Activated T-helper 1 cell treated with anti-CD3 and anti-CD28 coated beads, Interleukin-12 subunit alpha, Interleukin-12 subunit beta, Interleukin-2, Interleukin-4 antibody, amounts not matched to agents 30 ng/mL and 10 ng/mL and 1 ng/mL, durations not matched to agents 14 hours and 24 hours and 36 hours (primary cell): ENCODE measurements at regions not wholly inside any gene's neighbourhood (a gene's known extent, or its start where the extent isn't known, plus 50 kb on each side); places are given as distances from the start of the nearest gene placed in this dataset.
"Not testable (repeated sequence)": the region's sequence is repeated elsewhere in the genome, so short reads cannot be mapped to it uniquely, and the experiment has no call there.

Experiments used
- DNase-seq: peaks from one replicate; pipeline ENCODE4 v3.0.0; 2021; ENCODE audit warnings: low spot score
- H3K27ac Mint-ChIP-seq: one replicate; pipeline ENCODE4 v1.8.0; 2021; ENCODE audit warnings: mild to moderate bottlenecking, mixed read lengths
- H3K27me3 Mint-ChIP-seq: one replicate; pipeline ENCODE4 v1.8.0; 2022; ENCODE audit warnings: mild to moderate bottlenecking, moderate library complexity, mixed read lengths; ENCODE audit not compliant: insufficient read depth
- H3K36me3 Mint-ChIP-seq: one replicate; pipeline ENCODE4 v1.8.0; 2021; ENCODE audit warnings: low read depth, mixed read lengths
- H3K4me1 Mint-ChIP-seq: one replicate; pipeline ENCODE4 v1.8.0; 2021; ENCODE audit warnings: low read depth, mixed read lengths
- H3K4me3 Mint-ChIP-seq: one replicate; pipeline ENCODE4 v1.8.0; 2021; ENCODE audit warnings: mild to moderate bottlenecking, moderate library complexity, mixed read lengths
- H3K9me3 Mint-ChIP-seq: one replicate; pipeline ENCODE4 v1.8.0; 2021; ENCODE audit warnings: mixed read lengths
- intact Hi-C: fragments of 100-400 bp; cut with micrococcal nuclease; formaldehyde crosslinking; loops from one replicate; pipeline ENCODE4 v1.15.1; 2024

GRCh38 chr7:153245136-153245535 lies 485.6 kb downstream of the ACTR3B start:
- H3K36me3 Mint-ChIP-seq, H3K27ac Mint-ChIP-seq, H3K27me3 Mint-ChIP-seq, intact Hi-C loops, H3K9me3 Mint-ChIP-seq, H3K4me1 Mint-ChIP-seq, H3K4me3 Mint-ChIP-seq, DNase-seq: not testable (repeated sequence)

GRCh38 chr7:153245809-153246208 lies 486.3 kb downstream of the ACTR3B start:
- DNase-seq = no peak
- intact Hi-C loops = no loop called here
- H3K27ac Mint-ChIP-seq = no peak overlapping the region
- no peaks in the 10 kb centered on the region for H3K4me1 Mint-ChIP-seq
- peaks cover 2% of the 10 kb centered on the region for H3K9me3 Mint-ChIP-seq
- H3K27me3 Mint-ChIP-seq = no peaks in the 10 kb centered on the region
- no peaks in the 10 kb centered on the region for H3K36me3 Mint-ChIP-seq
- no peak overlapping the region for H3K4me3 Mint-ChIP-seq

- peaks cover 6% of the 10 kb centered on the region for H3K9me3 Mint-ChIP-seq
- intact Hi-C loops = no loop called here
- no peaks in the 10 kb centered on the region for H3K4me1 Mint-ChIP-seq
- H3K4me3 Mint-ChIP-seq = no peak overlapping the region
- H3K36me3 Mint-ChIP-seq = no peaks in the 10 kb centered on the region
- H3K27me3 Mint-ChIP-seq = no peaks in the 10 kb centered on the region
- no peak for DNase-seq
- no peak overlapping the region for H3K27ac Mint-ChIP-seq
Observed at GRCh38 chr7:153247926-153248325, 488.4 kb downstream of the ACTR3B start.

- intact Hi-C loops = no loop called here
- no peaks in the 10 kb centered on the region for H3K36me3 Mint-ChIP-seq
- DNase-seq = no peak
- H3K9me3 Mint-ChIP-seq = peaks cover 6% of the 10 kb centered on the region
- no peaks in the 10 kb centered on the region for H3K4me1 Mint-ChIP-seq
- no peak overlapping the region for H3K27ac Mint-ChIP-seq
- H3K27me3 Mint-ChIP-seq = no peaks in the 10 kb centered on the region
- H3K4me3 Mint-ChIP-seq = no peak overlapping the region
Observed at GRCh38 chr7:153258686-153259085, 499.1 kb downstream of the ACTR3B start.

- no peak overlapping the region for H3K27ac Mint-ChIP-seq
- no peaks in the 10 kb centered on the region for H3K36me3 Mint-ChIP-seq
- H3K9me3 Mint-ChIP-seq = peaks cover 24% of the 10 kb centered on the region
- no peak overlapping the region for H3K4me3 Mint-ChIP-seq
- no peaks in the 10 kb centered on the region for H3K27me3 Mint-ChIP-seq
- DNase-seq = no peak
- H3K4me1 Mint-ChIP-seq = no peaks in the 10 kb centered on the region
- intact Hi-C loops = no loop called here
Observed at GRCh38 chr7:153276394-153276793, 516.8 kb downstream of the ACTR3B start.

GRCh38 chr7:153286763-153287162 lies 527.2 kb downstream of the ACTR3B start:
- no peaks in the 10 kb centered on the region for H3K36me3 Mint-ChIP-seq

GRCh38 chr7:153290066-153290465 lies 530.5 kb downstream of the ACTR3B start:
- DNase-seq = no peak
- Mint-ChIP-seq H3K9me3 (peaks cover 6% of the 10 kb centered on the region), H3K4me3 (no peak overlapping the region), H3K27me3 (no peaks in the 10 kb centered on the region), H3K36me3 (no peaks in the 10 kb centered on the region), H3K4me1 (no peaks in the 10 kb centered on the region), H3K27ac (no peak overlapping the region)
- intact Hi-C loops = no loop called here

More at GRCh38 chr7:153286763-153287162, 527.2 kb downstream of the ACTR3B start:
- intact Hi-C loops = no loop called here
- H3K4me1 Mint-ChIP-seq = no peaks in the 10 kb centered on the region
- no peaks in the 10 kb centered on the region for H3K27me3 Mint-ChIP-seq
- DNase-seq = no peak
- no peak overlapping the region for H3K27ac Mint-ChIP-seq
- H3K4me3 Mint-ChIP-seq = no peak overlapping the region
- H3K9me3 Mint-ChIP-seq = peaks cover 10% of the 10 kb centered on the region

- intact Hi-C loops = no loop called here
- Mint-ChIP-seq H3K4me1 (no peaks in the 10 kb centered on the region), H3K27ac (no peak overlapping the region), H3K27me3 (no peaks in the 10 kb centered on the region), H3K9me3 (peaks cover 15% of the 10 kb centered on the region), H3K36me3 (no peaks in the 10 kb centered on the region), H3K4me3 (no peak overlapping the region)
- DNase-seq = no peak
Observed at GRCh38 chr7:153297141-153297540, 537.6 kb downstream of the ACTR3B start.

- DNase-seq = no peak
- H3K4me1 Mint-ChIP-seq = no peaks in the 10 kb centered on the region
- peaks cover 23% of the 10 kb centered on the region for H3K9me3 Mint-ChIP-seq
- H3K36me3 Mint-ChIP-seq = no peaks in the 10 kb centered on the region
- no peak overlapping the region for H3K27ac Mint-ChIP-seq
- no peaks in the 10 kb centered on the region for H3K27me3 Mint-ChIP-seq
- no peak overlapping the region for H3K4me3 Mint-ChIP-seq
- intact Hi-C loops = no loop called here
Observed at GRCh38 chr7:153301936-153302335, 542.4 kb downstream of the ACTR3B start.

GRCh38 chr7:153320005-153320404 lies 560.5 kb downstream of the ACTR3B start:
- H3K36me3 Mint-ChIP-seq = no peaks in the 10 kb centered on the region
- no peaks in the 10 kb centered on the region for H3K4me1 Mint-ChIP-seq
- H3K27me3 Mint-ChIP-seq = no peaks in the 10 kb centered on the region
- no peak overlapping the region for H3K27ac Mint-ChIP-seq
- no peak for DNase-seq
- peaks cover 32% of the 10 kb centered on the region for H3K9me3 Mint-ChIP-seq
- intact Hi-C loops = no loop called here
- no peak overlapping the region for H3K4me3 Mint-ChIP-seq

GRCh38 chr7:153320681-153321080 lies 561.1 kb downstream of the ACTR3B start:
- Mint-ChIP-seq H3K27me3 (no peaks in the 10 kb centered on the region), H3K4me3 (no peak overlapping the region), H3K4me1 (no peaks in the 10 kb centered on the region), H3K9me3 (peaks cover 32% of the 10 kb centered on the region), H3K36me3 (no peaks in the 10 kb centered on the region), H3K27ac (no peak overlapping the region)
- no peak for DNase-seq
- intact Hi-C loops = no loop called here

- Mint-ChIP-seq H3K9me3 (peaks cover 42% of the 10 kb centered on the region), H3K4me3 (no peak overlapping the region), H3K36me3 (no peaks in the 10 kb centered on the region), H3K27ac (no peak overlapping the region), H3K27me3 (no peaks in the 10 kb centered on the region), H3K4me1 (no peaks in the 10 kb centered on the region)
- intact Hi-C loops = no loop called here
- DNase-seq = no peak
Observed at GRCh38 chr7:153322991-153323390, 563.4 kb downstream of the ACTR3B start.

GRCh38 chr7:153324094-153324493 lies 564.5 kb downstream of the ACTR3B start:
- Mint-ChIP-seq H3K4me1 (no peaks in the 10 kb centered on the region), H3K27ac (no peak overlapping the region), H3K9me3 (peaks cover 36% of the 10 kb centered on the region), H3K27me3 (no peaks in the 10 kb centered on the region), H3K36me3 (no peaks in the 10 kb centered on the region), H3K4me3 (no peak overlapping the region)
- intact Hi-C loops = no loop called here
- no peak for DNase-seq

- Mint-ChIP-seq H3K36me3 (no peaks in the 10 kb centered on the region), H3K27me3 (no peaks in the 10 kb centered on the region), H3K27ac (no peak overlapping the region), H3K4me3 (no peak overlapping the region), H3K4me1 (no peaks in the 10 kb centered on the region), H3K9me3 (peaks cover 30% of the 10 kb centered on the region)
- intact Hi-C loops = no loop called here
- DNase-seq = no peak
Observed at GRCh38 chr7:153327683-153328082, 568.1 kb downstream of the ACTR3B start.
